HG03565 (cell line): ENCODE measurements at regions not wholly inside any gene's neighbourhood (a gene's known extent, or its start where the extent isn't known, plus 50 kb on each side); places are given as distances from the start of the nearest gene placed in this dataset.

Experiments used
- ATAC-seq: cut with Tn5 transposase; IDR thresholded peaks from one replicate; pipeline ENCODE4 v1.9.1; 2021; ENCODE audit warnings: mild to moderate bottlenecking, moderate library complexity; ENCODE audit not compliant: unreplicated experiment

DNA sequence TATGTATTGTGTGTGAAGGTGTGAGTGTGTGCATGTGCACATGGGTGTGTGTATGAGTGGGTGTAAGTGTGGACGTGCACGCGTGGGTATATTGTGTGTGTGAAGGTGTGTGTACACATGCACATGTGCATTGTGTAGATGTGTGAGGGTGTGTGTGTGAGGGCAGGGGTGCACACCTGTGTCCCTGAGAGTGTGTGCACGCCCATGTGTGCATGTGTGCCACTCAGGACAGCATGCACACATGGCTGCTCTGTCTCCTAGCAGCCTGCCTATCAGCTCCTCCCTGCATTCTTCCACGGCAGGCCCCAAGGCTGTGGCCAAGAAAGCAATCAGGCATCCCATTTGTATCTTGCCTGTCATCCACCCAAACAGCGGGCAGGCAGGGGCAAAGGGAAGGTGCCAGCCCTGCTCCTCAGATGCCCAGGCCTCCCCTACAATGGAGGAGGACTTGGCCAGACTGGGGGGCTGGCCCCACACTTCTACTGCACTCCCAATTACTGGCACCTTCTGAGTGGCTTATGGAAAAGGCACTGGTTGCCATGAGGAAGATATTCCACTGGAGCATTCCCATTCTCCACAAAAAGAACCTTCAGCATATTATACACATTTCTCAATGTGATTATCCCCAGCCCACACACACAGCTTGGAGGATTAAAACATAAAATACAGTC is 380.4 kb upstream of the ZMIZ1 start:
- no peak for ATAC-seq

- ATAC-seq, result no peak
These were observed 379.7 kb upstream of the ZMIZ1 start for GRCh38 chr10:78688901-78689583.

DNA sequence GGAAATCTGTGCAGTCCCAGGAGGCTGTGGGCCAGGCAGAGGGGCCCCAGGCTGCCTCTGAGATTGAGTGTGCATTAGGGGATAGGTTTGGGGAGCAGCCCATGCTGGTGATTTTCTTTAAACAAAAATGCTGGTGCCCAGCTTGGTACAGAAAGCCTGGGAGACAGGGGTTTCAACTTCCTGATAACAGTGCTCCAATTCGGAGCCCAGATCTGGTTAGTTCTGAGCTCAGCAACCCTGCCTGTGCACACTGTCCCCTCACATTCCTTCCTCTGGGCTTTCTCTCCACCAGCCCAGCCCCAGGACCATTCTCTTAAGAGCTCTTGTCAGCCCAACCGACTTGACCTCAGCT is 379.2 kb upstream of the ZMIZ1 start:
- no peak for ATAC-seq

- no peak for ATAC-seq
These were observed 378.2 kb upstream of the ZMIZ1 start for GRCh38 chr10:78690354-78691111.

- ATAC-seq, result no peak
These were observed 377.3 kb upstream of the ZMIZ1 start for GRCh38 chr10:78691301-78692030.

GRCh38 chr10:78692071-78692470 is 376.7 kb upstream of the ZMIZ1 start:
- ATAC-seq, result no peak

- ATAC-seq, result no peak
These were observed 372.9 kb upstream of the ZMIZ1 start for GRCh38 chr10:78695846-78696245.

DNA sequence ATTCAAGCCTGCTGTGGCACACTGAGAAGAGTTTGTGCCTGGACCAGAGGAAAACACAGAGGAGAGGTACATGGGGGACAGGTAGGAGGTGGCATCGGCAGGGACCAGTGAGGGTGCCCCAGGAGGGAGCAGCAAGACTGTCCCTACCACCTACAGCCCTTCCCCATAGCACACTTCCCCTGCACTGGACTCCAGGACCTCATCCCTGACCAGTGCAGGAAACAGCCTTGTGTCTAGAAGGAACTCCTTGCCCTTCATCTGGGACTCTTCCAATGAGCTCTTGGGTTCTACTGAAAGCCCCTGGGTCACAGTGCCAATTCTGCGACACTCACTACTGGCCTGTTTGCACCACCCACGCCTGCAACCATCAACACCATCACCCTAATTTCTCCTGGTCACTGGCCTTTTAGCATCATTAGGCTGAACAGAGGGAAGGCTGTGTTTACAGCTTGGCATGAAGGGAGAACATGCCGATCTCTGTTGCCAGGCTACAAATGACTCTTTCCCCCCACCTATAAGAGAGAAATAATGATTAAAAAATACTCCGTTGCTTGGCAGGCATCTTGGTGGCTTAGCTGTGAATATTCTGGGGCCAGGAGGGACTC is 371.9 kb upstream of the ZMIZ1 start:
- no peak for ATAC-seq

DNA sequence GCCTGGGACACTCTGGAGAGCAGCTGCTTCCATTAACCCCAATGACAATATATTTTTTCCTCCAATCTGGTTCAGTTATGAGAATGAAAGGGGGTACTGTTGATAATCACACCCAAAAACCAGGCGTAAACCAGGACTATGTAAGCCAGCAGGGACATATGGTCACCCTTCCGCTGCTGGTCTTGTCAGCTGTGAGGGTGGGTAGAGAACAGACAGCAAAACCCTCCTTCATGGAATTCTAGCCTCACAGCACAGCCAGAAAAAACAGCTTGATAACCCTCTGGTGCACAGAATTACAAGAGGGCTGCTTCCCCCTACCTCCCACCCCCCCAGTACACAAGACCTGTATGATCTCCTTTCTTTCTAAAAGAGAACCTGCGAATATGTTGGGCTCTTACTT is 368.8 kb upstream of the ZMIZ1 start:
- ATAC-seq, result no peak

GRCh38 chr10:78700413-78700812 is 368.4 kb upstream of the ZMIZ1 start:
- no peak for ATAC-seq

- no peak for ATAC-seq
These were observed 367.8 kb upstream of the ZMIZ1 start for GRCh38 chr10:78700816-78701520.

- no peak for ATAC-seq
These were observed 366.6 kb upstream of the ZMIZ1 start for GRCh38 chr10:78702186-78702585.

GRCh38 chr10:78702876-78703275 is 365.9 kb upstream of the ZMIZ1 start:
- no peak for ATAC-seq

- no peak for ATAC-seq
These were observed 365.2 kb upstream of the ZMIZ1 start for GRCh38 chr10:78703593-78703992.

- ATAC-seq, result no peak
These were observed 362.5 kb upstream of the ZMIZ1 start for GRCh38 chr10:78706256-78706655.

- no peak for ATAC-seq
These were observed 361.8 kb upstream of the ZMIZ1 start for GRCh38 chr10:78706726-78707540.

GRCh38 chr10:78707745-78708144 is 361.0 kb upstream of the ZMIZ1 start:
- no peak for ATAC-seq

DNA sequence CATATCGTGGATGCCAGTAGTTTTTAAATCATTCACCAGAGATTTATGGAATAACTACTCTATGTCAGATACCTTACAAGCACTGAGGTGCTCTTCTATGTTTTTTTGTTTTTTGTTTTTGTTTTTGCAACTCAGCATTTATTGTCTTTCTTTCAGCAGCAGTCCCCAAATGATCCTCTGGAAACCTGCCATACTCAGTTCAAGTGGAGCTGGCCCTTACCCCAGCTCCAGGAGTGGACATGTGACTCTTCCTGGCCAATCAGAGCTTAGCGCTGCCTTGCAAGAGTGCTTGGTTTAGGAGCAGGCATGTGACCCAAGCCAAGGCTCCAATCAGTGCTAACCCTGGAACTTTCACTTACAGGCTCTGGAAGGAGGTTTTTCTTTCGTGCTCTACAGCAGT is 356.6 kb upstream of the ZMIZ1 start:
- ATAC-seq, result no peak

DNA sequence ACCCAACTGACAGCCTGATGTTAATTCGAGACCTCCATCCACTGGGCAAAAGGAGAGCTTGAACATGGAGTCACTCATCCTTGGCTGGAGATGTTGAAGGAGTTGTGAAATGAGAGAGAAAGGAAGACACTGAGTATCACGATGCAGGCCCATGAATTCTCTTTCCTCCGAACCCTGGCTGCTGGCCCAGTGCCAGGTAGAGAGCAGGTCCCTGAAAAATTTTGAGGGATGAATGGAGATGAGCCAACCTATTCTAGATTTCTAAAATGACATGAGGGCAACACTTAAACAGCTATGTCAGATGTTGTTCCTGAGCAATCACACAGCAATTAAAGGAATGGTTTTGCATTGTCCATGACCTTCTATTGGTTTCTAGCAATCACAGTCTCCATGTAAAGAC is 355.1 kb upstream of the ZMIZ1 start:
- ATAC-seq, result no peak

DNA sequence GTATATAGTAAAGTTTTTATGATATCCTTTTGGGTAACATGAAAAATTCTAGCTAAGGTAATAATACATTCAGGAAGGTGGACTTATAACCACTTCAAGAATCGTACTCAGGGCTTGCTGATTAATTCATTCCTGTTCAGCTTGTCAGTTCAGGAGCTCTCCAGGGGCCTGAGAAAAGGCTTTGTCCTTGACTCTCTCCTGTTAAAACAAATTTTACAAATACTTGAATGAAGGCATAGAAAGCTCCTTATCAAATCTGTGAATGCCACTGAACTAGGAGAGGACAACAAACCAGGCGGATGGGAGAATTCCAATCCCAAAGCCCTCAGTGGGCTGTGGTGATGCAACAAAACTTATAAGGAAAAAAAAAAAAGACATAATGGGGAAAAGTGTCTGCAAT is 354.5 kb upstream of the ZMIZ1 start:
- no peak for ATAC-seq
